ENCODE measurements at regions not wholly inside any gene's neighbourhood (a gene's known extent, or its start where the extent isn't known, plus 50 kb on each side); places are given as distances from the start of the nearest gene placed in this dataset.
"Not testable (repeated sequence)": the region's sequence is repeated elsewhere in the genome, so short reads cannot be mapped to it uniquely, and the experiment has no call there.

DNA sequence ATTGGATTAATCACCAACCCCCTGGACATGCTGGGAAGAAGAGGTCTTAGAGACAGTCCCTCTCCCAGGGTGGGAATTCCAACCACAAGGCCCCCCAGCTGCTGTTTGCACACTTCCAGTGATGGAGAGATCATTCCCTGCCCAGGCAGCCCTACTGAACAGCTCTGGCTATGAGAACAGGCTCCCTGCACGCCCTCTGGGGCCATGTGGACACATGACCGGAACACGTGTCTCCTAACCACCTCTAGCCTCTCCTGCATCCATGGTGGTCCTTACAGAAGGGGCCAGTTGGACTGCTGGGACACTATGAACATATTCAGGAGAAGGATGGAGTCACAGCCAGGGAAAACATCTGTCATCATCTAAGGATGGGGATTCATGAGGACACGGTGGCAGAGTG lies 196.2 kb downstream of the MN1 start:
- Histone ChIP-seq H2AFZ (ENCODE audit: low read length) (no peak overlapping the region), H3K4me2 (ENCODE audit: low read depth, low read length) (no peak overlapping the region), H3K79me2 (ENCODE audit: low read length) (no peaks in the 10 kb centered on the region), H3K36me3 (replicated peaks; ENCODE audit: insufficient read depth, low read length) (no peaks in the 10 kb centered on the region), H3K27ac (ENCODE audit: low read length) (no peak overlapping the region), H3K27me3 (replicated peaks; ENCODE audit: insufficient read depth, low read length) (peaks cover 77% of the 10 kb centered on the region), H3K9ac (ENCODE audit: low read length) (no peak overlapping the region), H3K4me3 (ENCODE audit: low read length) (no peak overlapping the region), H3K9me2 (replicated peaks; ENCODE audit: insufficient read depth, low read length) (no peaks in the 10 kb centered on the region), H3K4me1 (ENCODE audit: low read length) (no peaks in the 10 kb centered on the region), H3F3A (ENCODE audit: insufficient read depth, low read length) (no peaks in the 10 kb centered on the region), H4K20me1 (ENCODE audit: insufficient read depth, low read length) (no peaks in the 10 kb centered on the region), H3K9me3 (replicated peaks; ENCODE audit: insufficient read depth, low read length) (no peaks in the 10 kb centered on the region)
- no peak for DNase-seq
- TF ChIP-seq EZH2phosphoT487 (IDR thresholded peaks at IDR 0.05; ENCODE audit: low read length) (no peak), EZH2 (optimal IDR thresholded peaks at IDR 0.05; ENCODE audit: low read depth, low read length) (no peak)
- TF ChIP-seq, protein P1, sequence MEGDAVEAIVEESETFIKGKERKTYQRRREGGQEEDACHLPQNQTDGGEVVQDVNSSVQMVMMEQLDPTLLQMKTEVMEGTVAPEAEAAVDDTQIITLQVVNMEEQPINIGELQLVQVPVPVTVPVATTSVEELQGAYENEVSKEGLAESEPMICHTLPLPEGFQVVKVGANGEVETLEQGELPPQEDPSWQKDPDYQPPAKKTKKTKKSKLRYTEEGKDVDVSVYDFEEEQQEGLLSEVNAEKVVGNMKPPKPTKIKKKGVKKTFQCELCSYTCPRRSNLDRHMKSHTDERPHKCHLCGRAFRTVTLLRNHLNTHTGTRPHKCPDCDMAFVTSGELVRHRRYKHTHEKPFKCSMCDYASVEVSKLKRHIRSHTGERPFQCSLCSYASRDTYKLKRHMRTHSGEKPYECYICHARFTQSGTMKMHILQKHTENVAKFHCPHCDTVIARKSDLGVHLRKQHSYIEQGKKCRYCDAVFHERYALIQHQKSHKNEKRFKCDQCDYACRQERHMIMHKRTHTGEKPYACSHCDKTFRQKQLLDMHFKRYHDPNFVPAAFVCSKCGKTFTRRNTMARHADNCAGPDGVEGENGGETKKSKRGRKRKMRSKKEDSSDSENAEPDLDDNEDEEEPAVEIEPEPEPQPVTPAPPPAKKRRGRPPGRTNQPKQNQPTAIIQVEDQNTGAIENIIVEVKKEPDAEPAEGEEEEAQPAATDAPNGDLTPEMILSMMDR (IDR thresholded peaks at IDR 0.05; ENCODE audit: low read length), result no peak

- not testable (repeated sequence) for H3K9me3 ChIP-seq (replicated peaks; ENCODE audit: insufficient read depth, low read length); H3K36me3 ChIP-seq (replicated peaks; ENCODE audit: insufficient read depth, low read length); H3K9me2 ChIP-seq (replicated peaks; ENCODE audit: insufficient read depth, low read length); H3K79me2 ChIP-seq (ENCODE audit: low read length); DNase-seq; H3K4me3 ChIP-seq (ENCODE audit: low read length); H4K20me1 ChIP-seq (ENCODE audit: insufficient read depth, low read length); H3K9ac ChIP-seq (ENCODE audit: low read length); H3F3A ChIP-seq (ENCODE audit: insufficient read depth, low read length); H3K27ac ChIP-seq (ENCODE audit: low read length); H3K4me2 ChIP-seq (ENCODE audit: low read depth, low read length); H3K4me1 ChIP-seq (ENCODE audit: low read length); H2AFZ ChIP-seq (ENCODE audit: low read length)
- peaks cover 74% of the 10 kb centered on the region for H3K27me3 ChIP-seq (replicated peaks; ENCODE audit: insufficient read depth, low read length)
These were observed 193.8 kb downstream of the MN1 start for GRCh38 chr22:27607750-27608149.

DNA sequence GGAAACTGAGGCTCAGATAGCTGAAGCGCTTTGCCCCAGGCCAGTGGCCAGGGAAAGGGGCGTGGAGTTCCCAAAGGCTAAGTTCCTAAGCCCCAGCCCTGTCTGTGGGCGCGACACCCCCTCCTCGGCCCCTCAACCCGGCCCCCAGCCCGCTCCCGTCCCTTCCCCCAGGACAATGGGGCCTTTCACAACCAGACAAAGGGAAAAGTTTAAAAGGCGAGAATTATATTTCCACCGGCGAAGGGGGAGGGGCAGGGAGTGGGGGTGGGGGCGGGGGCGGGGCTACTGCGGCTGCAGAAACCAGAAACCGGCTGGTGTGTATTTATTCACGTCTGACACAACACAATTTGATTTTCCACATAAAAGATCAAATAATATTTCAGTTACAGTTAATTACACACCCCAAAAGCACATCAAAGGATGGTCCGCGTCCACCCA lies 192.1 kb downstream of the MN1 start:
- Histone ChIP-seq H3K4me1 (ENCODE audit: low read length) (no peaks in the 10 kb centered on the region), H3K36me3 (replicated peaks; ENCODE audit: insufficient read depth, low read length) (no peaks in the 10 kb centered on the region), H3K79me2 (ENCODE audit: low read length) (no peaks in the 10 kb centered on the region), H3K9me3 (replicated peaks; ENCODE audit: insufficient read depth, low read length) (no peaks in the 10 kb centered on the region), H3K27ac (ENCODE audit: low read length) (no peak overlapping the region), H4K20me1 (ENCODE audit: insufficient read depth, low read length) (no peaks in the 10 kb centered on the region), H3K4me2 (ENCODE audit: low read depth, low read length) (no peak overlapping the region), H2AFZ (ENCODE audit: low read length) (no peak overlapping the region), H3F3A (ENCODE audit: insufficient read depth, low read length) (no peaks in the 10 kb centered on the region), H3K27me3 (replicated peaks; ENCODE audit: insufficient read depth, low read length) (peaks cover 72% of the 10 kb centered on the region), H3K9ac (ENCODE audit: low read length) (no peak overlapping the region), H3K4me3 (ENCODE audit: low read length) (no peak overlapping the region), H3K9me2 (replicated peaks; ENCODE audit: insufficient read depth, low read length) (no peaks in the 10 kb centered on the region)
- DNase-seq, result no peak
- TF ChIP-seq, protein P1 (IDR thresholded peaks at IDR 0.05; ENCODE audit: low read length), result no peak
- TF ChIP-seq EZH2phosphoT487 (IDR thresholded peaks at IDR 0.05; ENCODE audit: low read length), result no peak
- no peak for TF ChIP-seq EZH2 (optimal IDR thresholded peaks at IDR 0.05; ENCODE audit: low read depth, low read length)

- not testable (repeated sequence) for H4K20me1 ChIP-seq (ENCODE audit: insufficient read depth, low read length); H3K27ac ChIP-seq (ENCODE audit: low read length); H3K4me3 ChIP-seq (ENCODE audit: low read length); H3K9me2 ChIP-seq (replicated peaks; ENCODE audit: insufficient read depth, low read length); H3F3A ChIP-seq (ENCODE audit: insufficient read depth, low read length); H3K9me3 ChIP-seq (replicated peaks; ENCODE audit: insufficient read depth, low read length); H3K79me2 ChIP-seq (ENCODE audit: low read length); H3K4me1 ChIP-seq (ENCODE audit: low read length); H2AFZ ChIP-seq (ENCODE audit: low read length); H3K4me2 ChIP-seq (ENCODE audit: low read depth, low read length); H3K36me3 ChIP-seq (replicated peaks; ENCODE audit: insufficient read depth, low read length); H3K9ac ChIP-seq (ENCODE audit: low read length); DNase-seq
- H3K27me3 ChIP-seq (replicated peaks; ENCODE audit: insufficient read depth, low read length), result peaks cover 75% of the 10 kb centered on the region
These were observed 191.4 kb downstream of the MN1 start for GRCh38 chr22:27610164-27610563.

All from MM.1S (cell line).